ENCODE measurements at regions not wholly inside any gene's neighbourhood (a gene's known extent, or its start where the extent isn't known, plus 50 kb on each side); places are given as distances from the start of the nearest gene placed in this dataset.
A peak's percentile ranks its signal among the peaks of the same experiment; 100 is the strongest.
"Not testable (repeated sequence)": the region's sequence is repeated elsewhere in the genome, so short reads cannot be mapped to it uniquely, and the experiment has no call there.

DNA sequence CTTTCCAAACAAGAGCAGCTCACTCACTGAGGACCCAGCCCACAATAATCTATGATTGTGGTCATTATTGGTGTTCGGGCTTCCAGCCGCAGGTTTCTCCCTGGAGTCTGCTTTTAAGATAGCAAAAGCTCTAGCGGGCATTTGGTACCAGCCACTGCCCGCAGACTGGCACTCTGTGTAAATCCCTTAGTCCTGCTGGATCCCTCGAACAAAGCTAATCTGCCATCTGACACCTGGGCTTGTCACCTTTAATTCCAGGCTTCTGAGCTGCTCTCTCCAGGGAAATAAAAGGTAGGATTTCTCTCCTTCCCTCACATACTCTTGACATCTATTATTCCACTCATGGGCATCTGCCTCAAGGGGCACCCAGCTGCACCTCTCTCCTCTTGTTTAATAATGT, 158.7 kb downstream of the PDCD6IP start:
- no peak for DNase-seq

- no peak for DNase-seq
Observed at GRCh38 chr3:33958661-33959060, 160.2 kb downstream of the PDCD6IP start.

- no peak for DNase-seq
Observed at GRCh38 chr3:33962396-33962795, 164.0 kb downstream of the PDCD6IP start.

- DNase-seq, result not testable (repeated sequence)
Observed at GRCh38 chr3:33970180-33970579, 171.8 kb downstream of the PDCD6IP start.

- no peak for DNase-seq
Observed at GRCh38 chr3:33971055-33971454, 172.6 kb downstream of the PDCD6IP start.

GRCh38 chr3:33975463-33975862, 177.0 kb downstream of the PDCD6IP start:
- DNase-seq, result no peak

DNA sequence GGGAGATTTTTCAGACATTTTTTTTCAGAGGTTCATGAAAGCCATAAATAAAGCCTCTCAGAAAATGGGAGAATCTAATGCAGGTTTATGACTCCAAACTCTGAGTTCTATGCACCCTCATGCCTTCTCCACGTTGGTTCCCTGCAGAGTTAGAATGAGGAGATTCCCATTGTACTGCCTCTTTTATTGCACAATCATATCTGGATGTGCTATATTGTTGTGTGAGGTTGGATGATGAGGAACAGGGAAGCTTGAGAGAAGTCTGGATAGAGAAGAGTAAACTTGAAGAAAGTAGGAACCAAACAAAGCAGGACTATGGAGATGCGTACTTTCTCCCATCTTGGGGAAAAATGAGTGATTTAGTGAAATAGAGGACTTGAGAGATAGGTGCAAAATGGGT, 178.8 kb downstream of the PDCD6IP start:
- no peak for DNase-seq

DNA sequence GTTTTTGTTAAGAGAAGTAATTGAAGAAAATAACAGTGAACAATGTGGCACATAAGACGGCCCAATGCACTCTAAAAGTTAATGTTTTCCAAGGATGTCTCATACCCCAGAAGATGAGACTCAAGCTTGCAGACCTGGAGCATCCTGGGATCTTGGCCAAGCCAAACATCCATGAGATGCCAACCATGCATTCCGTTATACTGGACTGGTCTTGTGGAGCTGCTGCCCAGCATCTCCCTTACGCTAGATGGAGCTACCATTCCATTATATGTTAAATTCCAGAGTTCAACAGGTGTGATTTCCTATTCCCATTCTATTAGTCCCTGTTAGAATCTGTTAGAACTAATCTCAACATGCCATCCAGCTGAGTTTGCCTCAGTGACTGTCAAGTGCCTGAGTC, 181.8 kb downstream of the PDCD6IP start:
- DNase-seq, result peak; percentile 10

- no peak for DNase-seq
Observed at GRCh38 chr3:33982269-33982798, 183.9 kb downstream of the PDCD6IP start.

- not testable (repeated sequence) for DNase-seq
Observed at GRCh38 chr3:33982949-33983348, 184.5 kb downstream of the PDCD6IP start.

DNA sequence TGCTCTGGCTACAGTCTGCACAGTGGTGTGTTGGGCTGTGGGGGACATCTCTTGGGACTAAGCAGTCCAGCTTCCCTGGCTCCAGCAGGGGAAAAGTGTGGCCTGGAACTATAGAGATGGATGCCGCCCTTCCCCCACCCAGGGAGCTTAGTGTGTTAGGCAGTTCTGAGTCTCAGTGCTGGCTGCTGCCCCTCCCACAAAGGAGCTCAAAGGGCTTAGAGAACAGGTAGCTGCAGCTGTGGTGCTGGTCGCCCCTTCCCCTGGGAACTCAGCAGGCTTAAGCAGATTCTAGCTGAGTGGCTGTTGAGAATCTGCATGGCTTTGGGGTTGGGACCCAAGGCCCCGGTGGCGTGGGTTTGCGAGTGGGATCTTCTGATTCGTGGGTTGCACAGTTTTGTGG, 190.8 kb downstream of the PDCD6IP start:
- DNase-seq, result no peak

DNA sequence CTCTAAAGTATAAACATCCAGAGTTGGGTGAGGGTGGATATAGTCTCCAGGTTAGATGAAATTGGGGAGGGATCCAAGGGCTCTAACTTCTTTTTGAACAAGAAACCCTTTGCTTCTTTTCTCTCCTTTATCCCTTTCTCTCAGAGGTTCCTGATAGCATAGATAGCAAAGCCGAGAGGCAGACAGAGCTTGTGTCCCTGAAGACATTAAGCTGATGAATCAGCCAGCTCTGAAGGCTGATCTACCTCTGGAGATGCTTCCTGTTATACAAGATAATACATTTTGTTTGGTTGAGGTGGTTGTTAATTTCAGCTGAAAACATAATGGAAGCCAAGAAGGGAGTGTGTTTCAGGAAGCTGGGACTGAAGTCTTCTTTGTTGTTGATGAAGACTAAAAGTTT, 193.2 kb downstream of the PDCD6IP start:
- DNase-seq, result no peak

GRCh38 chr3:33993631-33994030, 195.2 kb downstream of the PDCD6IP start:
- DNase-seq, result no peak

DNA sequence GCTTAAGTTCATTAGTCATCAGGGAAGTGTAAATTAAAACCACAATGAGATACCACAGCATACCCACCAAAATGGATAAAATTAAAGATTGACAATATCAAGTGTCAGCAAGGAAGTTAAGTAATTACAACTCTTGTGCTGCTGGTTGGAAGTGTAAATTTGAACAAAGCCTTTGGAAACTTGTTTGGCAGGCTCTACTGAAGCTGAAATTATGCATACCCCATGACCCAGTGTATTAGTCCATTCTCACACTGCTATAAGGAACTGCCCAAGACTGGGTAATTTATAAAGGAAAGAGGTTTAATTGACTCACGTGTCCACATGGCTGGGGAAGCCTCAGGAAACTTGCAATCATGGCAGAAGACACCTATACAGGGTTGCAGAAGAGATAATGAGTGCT, 196.1 kb downstream of the PDCD6IP start:
- DNase-seq, result no peak

- DNase-seq, result no peak
Observed at GRCh38 chr3:34000301-34000700, 201.9 kb downstream of the PDCD6IP start.

GRCh38 chr3:34001022-34001421, 202.6 kb downstream of the PDCD6IP start:
- no peak for DNase-seq

- no peak for DNase-seq
Observed at GRCh38 chr3:34001990-34002389, 203.6 kb downstream of the PDCD6IP start.

DNA sequence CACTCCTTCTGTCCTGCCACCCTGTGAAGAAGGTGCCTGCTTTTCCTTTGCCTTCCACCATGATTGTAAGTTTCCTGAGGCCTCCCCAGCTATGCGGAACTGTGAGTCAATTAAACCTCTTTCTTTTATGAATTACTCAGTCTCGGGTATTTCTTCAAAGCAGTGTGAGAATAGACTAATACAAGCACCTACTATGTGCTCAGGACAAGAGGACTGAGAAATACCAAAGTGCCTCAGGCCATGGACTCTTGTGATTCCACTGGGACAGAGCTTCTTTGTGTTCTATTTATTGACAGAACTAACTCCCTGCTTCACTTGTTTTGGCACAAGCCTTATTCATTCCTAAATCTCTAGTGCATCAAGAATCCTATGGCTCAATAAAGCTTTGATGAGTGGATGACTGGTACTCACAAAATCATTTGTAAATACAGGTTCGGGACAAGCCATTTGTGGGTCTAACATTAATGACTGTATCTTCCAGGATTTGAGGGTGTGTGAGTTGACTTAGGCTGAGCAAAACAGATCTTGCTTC, 204.2 kb downstream of the PDCD6IP start:
- DNase-seq, result no peak

- no peak for DNase-seq
Observed at GRCh38 chr3:34005886-34006285, 207.5 kb downstream of the PDCD6IP start.

DNA sequence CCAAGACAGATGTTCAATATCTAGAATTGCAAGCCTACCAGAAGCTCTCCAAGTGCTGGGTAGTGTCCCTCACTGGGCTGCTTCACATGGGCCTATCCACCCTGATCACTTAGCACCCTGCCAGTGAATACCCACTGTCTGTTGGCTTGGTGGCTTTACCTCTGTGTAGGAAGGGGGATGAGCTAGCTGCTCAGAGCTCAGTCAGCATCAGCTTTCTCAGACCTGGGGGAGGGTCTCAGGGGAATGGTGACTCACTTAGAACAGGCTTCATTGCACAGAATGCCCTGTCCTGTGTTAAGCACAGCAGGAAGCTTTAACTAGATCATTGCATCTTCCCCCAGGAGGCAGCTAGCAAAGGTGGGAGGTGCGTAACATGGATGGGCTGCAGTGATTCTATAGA, 209.8 kb downstream of the PDCD6IP start:
- no peak for DNase-seq

- DNase-seq, result no peak
Observed at GRCh38 chr3:34008836-34009809, 210.7 kb downstream of the PDCD6IP start.

GRCh38 chr3:34011171-34012101, 213.0 kb downstream of the PDCD6IP start:
- peak; percentile 30 for DNase-seq

DNA sequence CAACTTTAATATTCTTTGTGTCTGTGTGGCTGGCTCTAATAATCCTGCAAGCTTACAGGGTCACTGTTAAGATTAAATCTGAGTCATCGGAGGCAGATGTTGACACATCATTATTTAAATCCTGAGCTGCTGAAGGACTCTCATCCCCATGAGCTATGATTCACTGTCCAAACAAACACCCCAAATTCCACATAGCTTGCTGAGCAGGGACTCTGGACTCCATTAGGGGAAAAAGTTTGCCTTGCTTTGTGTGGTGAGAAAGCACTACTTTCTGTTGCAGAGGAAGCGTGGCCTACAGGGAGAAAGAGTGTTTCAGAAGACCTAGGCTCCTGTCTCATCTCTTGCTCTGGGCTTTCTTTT, 213.7 kb downstream of the PDCD6IP start:
- DNase-seq, result no peak
